ENCODE measurements at regions not wholly inside any gene's neighbourhood (a gene's known extent, or its start where the extent isn't known, plus 50 kb on each side); places are given as distances from the start of the nearest gene placed in this dataset.

DNA sequence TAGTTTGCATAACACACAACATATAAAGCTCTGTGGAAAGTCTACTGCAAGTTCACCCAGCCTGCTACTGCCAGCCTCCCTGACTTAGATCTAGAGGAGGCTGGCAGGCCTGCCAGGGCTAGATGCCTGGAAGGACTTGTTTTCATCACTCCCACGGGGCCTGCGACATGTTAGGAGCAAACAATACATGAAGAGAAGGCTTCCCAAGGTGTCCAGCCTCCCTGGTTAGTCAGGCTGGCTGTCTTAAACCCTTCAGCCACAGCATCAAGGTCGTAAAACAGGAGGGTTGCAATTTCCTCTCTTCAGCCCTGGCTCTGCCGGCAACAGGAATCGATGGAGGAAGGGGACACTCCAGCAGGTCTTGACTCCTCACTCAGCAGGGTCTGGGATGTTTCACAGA, 104.5 kb downstream of the NGF start:
- H3K4me3 Mint-ChIP-seq: no peak overlapping the region
- H3K36me3 Mint-ChIP-seq (ENCODE audit: low read depth): no peaks in the 10 kb centered on the region
- H3K9me3 Mint-ChIP-seq: no peaks in the 10 kb centered on the region

DNA sequence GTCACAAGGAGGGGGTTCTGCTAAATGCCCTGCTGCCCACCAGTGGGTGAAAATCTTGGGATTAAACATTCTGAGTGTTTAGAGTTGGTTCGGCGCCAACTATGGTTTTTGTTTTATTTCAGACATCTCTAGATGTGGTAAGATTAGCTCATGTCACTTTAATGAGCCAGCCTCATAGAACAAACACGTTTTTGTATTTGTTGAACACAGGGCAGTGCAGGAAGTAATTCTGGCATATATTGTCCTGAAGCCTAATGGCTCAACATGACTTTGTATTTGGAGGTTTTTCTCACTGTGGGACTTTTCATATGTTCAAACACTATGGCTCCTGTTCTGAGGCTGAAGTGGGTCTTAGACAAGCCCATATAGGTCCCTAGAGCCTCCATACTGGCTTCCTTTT, 107.8 kb downstream of the NGF start:
- Mint-ChIP-seq H3K9me3 (no peaks in the 10 kb centered on the region), H3K36me3 (ENCODE audit: low read depth) (no peaks in the 10 kb centered on the region), H3K27me3 (no peaks in the 10 kb centered on the region), H3K4me1 (ENCODE audit: low read depth) (no peaks in the 10 kb centered on the region), H3K4me3 (no peak overlapping the region), H3K27ac (no peak overlapping the region)
- intact Hi-C loops (cut with micrococcal nuclease): no loop called here

More for the DNA sequence above, 104.5 kb downstream of the NGF start:
- H3K27me3 Mint-ChIP-seq: no peaks in the 10 kb centered on the region
- H3K27ac Mint-ChIP-seq: no peak overlapping the region
- intact Hi-C loops (cut with micrococcal nuclease): no loop called here
- H3K4me1 Mint-ChIP-seq (ENCODE audit: low read depth): no peaks in the 10 kb centered on the region

- intact Hi-C loops (cut with micrococcal nuclease): no loop called here
- Mint-ChIP-seq H3K36me3 (ENCODE audit: low read depth) (no peaks in the 10 kb centered on the region), H3K4me3 (no peak overlapping the region), H3K27ac (no peak overlapping the region), H3K9me3 (no peaks in the 10 kb centered on the region), H3K27me3 (no peaks in the 10 kb centered on the region), H3K4me1 (ENCODE audit: low read depth) (no peaks in the 10 kb centered on the region)
Measured at GRCh38 chr1:115229016-115229415, 109.0 kb downstream of the NGF start.

GRCh38 chr1:115228191-115228590, 109.9 kb downstream of the NGF start:
- no peaks in the 10 kb centered on the region for H3K36me3 Mint-ChIP-seq (ENCODE audit: low read depth)
- H3K4me1 Mint-ChIP-seq (ENCODE audit: low read depth): no peaks in the 10 kb centered on the region
- H3K27me3 Mint-ChIP-seq: no peaks in the 10 kb centered on the region
- H3K4me3 Mint-ChIP-seq: no peak overlapping the region
- H3K9me3 Mint-ChIP-seq: no peaks in the 10 kb centered on the region
- intact Hi-C loops (cut with micrococcal nuclease): no loop called here
- H3K27ac Mint-ChIP-seq: no peak overlapping the region

- Mint-ChIP-seq H3K4me1 (ENCODE audit: low read depth) (no peaks in the 10 kb centered on the region), H3K36me3 (ENCODE audit: low read depth) (no peaks in the 10 kb centered on the region), H3K4me3 (no peak overlapping the region), H3K27me3 (no peaks in the 10 kb centered on the region), H3K27ac (no peak overlapping the region), H3K9me3 (no peaks in the 10 kb centered on the region)
- intact Hi-C loops (cut with micrococcal nuclease): no loop called here
Measured at GRCh38 chr1:115227346-115228082, 110.5 kb downstream of the NGF start.

DNA sequence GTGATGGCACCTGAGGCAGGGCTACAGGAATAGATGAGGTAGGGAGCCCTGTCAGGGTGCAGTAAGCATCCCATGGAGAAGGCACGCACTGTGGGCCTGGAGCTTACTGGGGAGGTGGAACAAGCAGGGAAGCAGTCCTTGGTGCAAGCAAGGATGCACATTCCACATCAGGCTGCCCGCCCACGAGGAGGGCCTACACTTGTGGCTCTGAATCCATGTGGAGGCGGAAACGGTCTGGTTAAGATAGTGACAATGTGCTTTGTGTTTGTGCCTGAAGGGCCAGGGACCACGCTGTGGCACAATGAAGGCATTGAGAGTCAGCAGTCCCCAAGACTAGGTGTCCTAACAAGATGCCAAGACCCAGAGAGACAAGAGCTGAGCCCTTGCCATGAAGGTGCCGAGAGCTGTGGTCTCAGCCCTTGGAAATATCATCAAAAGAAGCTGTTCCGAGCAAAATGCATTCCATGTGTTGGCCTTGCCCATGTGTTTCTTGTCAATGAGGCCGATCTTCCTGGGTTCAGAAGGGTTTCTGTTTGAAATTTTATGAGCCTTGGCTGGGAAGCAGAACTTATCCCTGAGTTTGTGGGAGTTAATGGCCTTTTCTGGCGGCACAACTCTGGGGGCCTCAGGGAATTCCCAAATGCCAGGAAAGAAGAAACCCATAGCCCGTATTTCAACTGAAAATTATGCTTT, 111.9 kb downstream of the NGF start:
- H3K27ac Mint-ChIP-seq: no peak overlapping the region
- H3K27me3 Mint-ChIP-seq: no peaks in the 10 kb centered on the region
- no peaks in the 10 kb centered on the region for H3K4me1 Mint-ChIP-seq (ENCODE audit: low read depth)
- no peaks in the 10 kb centered on the region for H3K9me3 Mint-ChIP-seq
- no peak overlapping the region for H3K4me3 Mint-ChIP-seq
- intact Hi-C loops (cut with micrococcal nuclease): no loop called here
- H3K36me3 Mint-ChIP-seq (ENCODE audit: low read depth): no peaks in the 10 kb centered on the region

GRCh38 chr1:115224636-115225035, 113.4 kb downstream of the NGF start:
- Mint-ChIP-seq H3K27ac (no peak overlapping the region), H3K36me3 (ENCODE audit: low read depth) (no peaks in the 10 kb centered on the region), H3K27me3 (no peaks in the 10 kb centered on the region), H3K9me3 (no peaks in the 10 kb centered on the region), H3K4me1 (ENCODE audit: low read depth) (no peaks in the 10 kb centered on the region), H3K4me3 (no peak overlapping the region)
- intact Hi-C loops (cut with micrococcal nuclease): no loop called here

DNA sequence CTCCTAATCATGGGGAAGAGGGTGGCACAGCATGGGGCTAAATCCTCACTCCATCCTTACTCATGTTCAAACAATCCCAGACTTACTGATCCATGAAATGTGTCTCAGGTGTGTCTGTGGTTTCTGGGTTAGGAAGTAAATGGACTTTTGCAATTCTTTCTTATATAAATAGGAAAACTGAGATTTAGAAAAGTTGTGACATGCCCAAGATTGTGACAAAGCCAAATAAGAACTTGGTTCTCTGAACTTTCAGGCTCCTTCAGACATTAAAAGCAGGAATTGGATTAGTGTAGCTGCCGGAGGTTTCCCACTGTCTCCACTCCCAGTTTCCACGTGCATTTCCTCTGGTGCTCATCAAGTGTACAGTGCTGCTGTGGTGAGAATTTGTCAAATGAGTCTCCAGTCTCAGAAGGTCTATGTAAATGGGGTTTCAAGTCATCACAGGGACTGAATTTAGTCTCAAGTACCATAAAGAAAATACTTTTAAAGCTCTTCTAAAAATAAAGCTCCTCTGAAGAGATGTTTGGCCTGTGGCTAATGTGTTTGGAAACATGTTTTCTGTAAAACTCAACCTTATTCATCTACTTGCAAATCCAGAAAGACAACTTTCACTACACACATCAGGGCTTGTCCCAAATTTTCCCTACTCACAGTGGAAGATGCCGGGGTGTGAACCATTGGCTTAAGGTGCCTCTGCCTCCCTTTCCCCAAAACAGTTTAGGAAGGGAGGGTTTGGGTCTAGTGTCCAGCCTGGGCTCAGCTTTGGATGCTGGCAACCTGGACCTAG, 115.2 kb downstream of the NGF start:
- no peaks in the 10 kb centered on the region for H3K27me3 Mint-ChIP-seq
- no peak overlapping the region for H3K27ac Mint-ChIP-seq
- no peak overlapping the region for H3K4me3 Mint-ChIP-seq
- no peaks in the 10 kb centered on the region for H3K4me1 Mint-ChIP-seq (ENCODE audit: low read depth)
- intact Hi-C loops (cut with micrococcal nuclease): no loop called here
- H3K9me3 Mint-ChIP-seq: no peaks in the 10 kb centered on the region
- H3K36me3 Mint-ChIP-seq (ENCODE audit: low read depth): no peaks in the 10 kb centered on the region

DNA sequence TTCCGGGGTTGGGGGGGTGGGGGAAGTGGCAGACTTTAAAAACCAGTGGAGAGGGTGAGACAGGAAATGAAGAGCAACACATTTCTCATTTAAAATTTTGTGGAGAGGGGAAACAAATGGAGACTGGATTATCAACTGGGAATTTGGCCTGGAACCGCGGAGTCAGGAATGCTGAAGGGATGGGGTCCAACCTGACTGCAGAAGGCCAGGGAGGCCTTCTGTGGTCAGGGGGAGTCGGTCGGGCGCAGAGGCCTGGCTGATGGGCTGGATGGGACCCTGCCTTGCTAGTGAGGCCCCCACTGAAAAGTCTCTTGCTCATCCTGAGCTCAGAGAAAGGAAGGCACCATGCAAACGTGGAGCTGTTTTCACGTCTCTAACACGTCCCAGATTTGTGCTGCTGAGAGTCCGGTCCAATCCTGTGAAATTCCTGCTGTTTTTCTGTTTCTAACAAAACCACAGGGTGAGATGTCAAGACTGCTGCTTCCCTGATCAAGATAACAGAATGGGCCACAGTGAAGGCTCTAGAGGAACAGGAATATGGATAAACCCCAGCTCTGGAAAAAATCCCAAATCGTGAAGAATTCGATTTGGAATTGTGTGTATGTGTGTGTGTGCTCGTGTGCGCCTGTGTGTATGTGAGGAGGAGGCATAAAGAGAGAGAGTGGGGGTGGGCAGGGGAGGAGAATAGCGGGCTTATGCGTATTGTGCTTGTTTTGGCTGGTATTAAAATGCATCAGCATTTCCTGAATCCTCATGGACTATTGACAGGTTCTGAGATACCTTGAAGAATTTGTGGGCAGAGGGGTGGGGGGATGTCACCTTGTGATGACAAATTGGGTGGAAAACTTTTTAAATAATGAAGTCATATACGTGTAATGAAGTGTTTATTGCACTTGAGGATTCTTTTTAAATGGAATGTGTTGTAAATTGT, 117.4 kb downstream of the NGF start:
- intact Hi-C loops (cut with micrococcal nuclease): no loop called here
- Mint-ChIP-seq H3K27ac (no peak overlapping the region), H3K27me3 (no peaks in the 10 kb centered on the region)

DNA sequence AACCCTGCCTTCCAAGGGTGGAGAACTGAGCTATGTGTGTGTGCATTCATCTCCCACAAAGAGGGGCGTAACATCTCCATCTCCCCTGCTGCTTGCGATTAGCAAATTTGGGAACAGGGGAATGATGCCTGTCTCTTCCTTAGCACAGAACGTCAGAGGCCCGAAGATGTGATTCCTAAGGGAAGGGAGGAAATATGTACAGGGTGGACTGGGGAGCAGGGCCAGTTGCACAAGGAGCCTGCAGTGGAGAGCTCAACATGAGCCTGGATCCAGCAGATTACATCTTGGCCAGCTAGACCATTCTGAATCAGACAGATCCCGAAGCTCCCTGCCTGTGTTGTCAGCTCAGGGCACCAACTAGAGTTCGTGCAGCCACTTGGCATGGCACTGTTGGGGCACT, 118.1 kb downstream of the NGF start:
- intact Hi-C loops (cut with micrococcal nuclease): no loop called here
- Mint-ChIP-seq H3K4me1 (ENCODE audit: low read depth) (no peaks in the 10 kb centered on the region), H3K27ac (no peak overlapping the region), H3K36me3 (ENCODE audit: low read depth) (no peaks in the 10 kb centered on the region), H3K9me3 (no peaks in the 10 kb centered on the region), H3K4me3 (no peak overlapping the region), H3K27me3 (no peaks in the 10 kb centered on the region)

More for the DNA sequence above, 117.4 kb downstream of the NGF start:
- Mint-ChIP-seq H3K4me1 (ENCODE audit: low read depth) (no peaks in the 10 kb centered on the region), H3K36me3 (ENCODE audit: low read depth) (no peaks in the 10 kb centered on the region), H3K9me3 (no peaks in the 10 kb centered on the region), H3K4me3 (no peak overlapping the region)

DNA sequence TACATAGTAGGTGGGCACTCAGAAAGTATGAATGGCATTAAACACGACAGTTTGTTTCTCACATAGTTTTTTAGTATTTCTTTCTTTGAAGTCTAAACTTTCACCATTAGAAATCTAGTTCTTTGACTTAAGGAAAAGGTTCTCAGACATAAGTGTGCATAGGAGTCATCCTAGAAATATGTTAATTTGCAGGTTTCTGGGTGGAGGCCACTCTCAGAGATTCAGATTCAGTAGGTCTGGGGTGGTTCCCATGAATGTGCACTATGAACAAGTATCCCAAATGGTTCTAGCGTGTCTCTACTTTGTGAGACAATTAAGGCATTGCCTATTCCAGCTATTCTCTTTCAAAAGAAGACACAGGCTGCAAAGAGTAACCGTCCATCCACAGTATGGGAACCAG, 119.3 kb downstream of the NGF start:
- Mint-ChIP-seq H3K4me3 (no peak overlapping the region), H3K27ac (no peak overlapping the region), H3K27me3 (no peaks in the 10 kb centered on the region), H3K36me3 (ENCODE audit: low read depth) (no peaks in the 10 kb centered on the region), H3K4me1 (ENCODE audit: low read depth) (no peaks in the 10 kb centered on the region), H3K9me3 (no peaks in the 10 kb centered on the region)
- intact Hi-C loops (cut with micrococcal nuclease): no loop called here

- Mint-ChIP-seq H3K27ac (no peak overlapping the region), H3K4me3 (no peak overlapping the region), H3K27me3 (no peaks in the 10 kb centered on the region), H3K4me1 (ENCODE audit: low read depth) (no peaks in the 10 kb centered on the region), H3K36me3 (ENCODE audit: low read depth) (no peaks in the 10 kb centered on the region), H3K9me3 (no peaks in the 10 kb centered on the region)
- intact Hi-C loops (cut with micrococcal nuclease): no loop called here
Measured at GRCh38 chr1:115218034-115218405, 120.0 kb downstream of the NGF start.

DNA sequence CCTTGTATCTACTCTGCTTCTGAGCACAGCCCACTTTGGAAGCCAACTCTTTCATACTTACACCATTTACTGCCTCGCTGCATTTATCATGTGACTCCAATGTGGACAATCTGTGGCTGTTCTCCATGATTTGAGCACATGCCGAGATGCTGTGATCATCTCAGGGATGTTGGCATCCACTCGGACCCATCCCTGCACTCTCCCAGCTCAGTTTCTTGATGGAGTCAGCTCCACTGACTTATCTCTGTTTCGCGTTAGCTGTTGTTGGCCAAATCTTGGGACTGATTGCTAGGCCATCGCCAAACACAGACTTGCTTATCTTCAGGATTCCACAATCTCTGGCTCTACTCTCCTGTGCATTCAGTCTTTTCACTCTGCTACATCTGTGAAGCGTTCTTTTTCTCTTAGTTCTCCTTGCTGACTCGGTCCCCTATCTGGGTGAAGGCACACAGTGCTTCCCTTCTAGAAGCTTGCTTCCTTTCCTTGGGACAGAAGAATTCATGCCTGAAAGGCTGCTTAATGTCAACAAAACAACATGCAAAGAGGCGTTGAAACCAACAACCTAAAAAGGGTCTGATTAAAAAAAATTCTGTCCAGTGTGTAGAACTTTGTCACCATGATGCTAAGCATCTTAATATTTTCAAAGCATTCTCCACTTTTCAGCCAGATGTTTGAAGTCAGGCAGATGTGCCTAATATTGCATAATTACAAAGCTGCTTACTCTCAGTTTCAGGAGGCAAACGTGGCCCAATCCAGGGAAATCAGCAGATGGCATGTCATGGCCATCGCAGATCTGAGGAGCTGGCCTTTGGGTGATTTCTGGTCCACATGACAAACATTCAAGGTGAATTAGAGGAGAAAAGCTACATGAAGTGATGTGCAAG, 120.7 kb downstream of the NGF start:
- H3K9me3 Mint-ChIP-seq: no peaks in the 10 kb centered on the region
- H3K27me3 Mint-ChIP-seq: no peaks in the 10 kb centered on the region
- intact Hi-C loops (cut with micrococcal nuclease): no loop called here
- no peak overlapping the region for H3K4me3 Mint-ChIP-seq
- no peaks in the 10 kb centered on the region for H3K36me3 Mint-ChIP-seq (ENCODE audit: low read depth)
- H3K27ac Mint-ChIP-seq: no peak overlapping the region
- H3K4me1 Mint-ChIP-seq (ENCODE audit: low read depth): no peaks in the 10 kb centered on the region

Data from dendritic cell treated with granulocyte-macrophage colony-stimulating factor and Interleukin-4, amounts not matched to agents 40 ng/mL and 50 ng/mL, for 4 days (primary cell).